ENCODE measurements at regions not wholly inside any gene's neighbourhood (a gene's known extent, or its start where the extent isn't known, plus 50 kb on each side); places are given as distances from the start of the nearest gene placed in this dataset.

GRCh38 chr16:51431517-51432241 is 280.6 kb upstream of the SALL1 start:
- no peak for DNase-seq (ENCODE audit: low read depth in 2 of 2)

GRCh38 chr16:51430716-51431369 is 279.8 kb upstream of the SALL1 start:
- DNase-seq (ENCODE audit: low read depth in 2 of 2): no peak

GRCh38 chr16:51429041-51429440 is 278.0 kb upstream of the SALL1 start:
- DNase-seq (ENCODE audit: low read depth in 2 of 2): no peak

DNA sequence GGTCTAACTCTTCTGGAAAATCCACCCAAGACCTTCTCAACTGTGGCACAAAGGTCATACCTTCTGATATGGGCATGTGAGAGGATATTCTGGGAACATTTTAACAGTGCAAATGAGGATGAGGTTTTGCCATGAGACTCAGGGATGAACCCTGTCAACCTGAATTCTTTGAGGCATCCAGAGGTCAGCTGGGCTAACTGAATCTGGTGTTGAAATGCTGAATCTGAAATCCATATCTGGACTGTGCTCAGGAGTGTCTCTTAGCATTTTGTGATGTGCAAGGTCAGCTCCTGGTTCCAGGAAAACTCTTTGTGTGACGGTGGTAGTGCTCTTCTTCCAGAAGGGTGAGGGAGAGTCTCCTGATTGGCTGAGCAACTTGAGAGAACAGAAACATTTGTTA is 276.0 kb upstream of the SALL1 start:
- no peak for DNase-seq (ENCODE audit: low read depth in 2 of 2)

- no peak for DNase-seq (ENCODE audit: low read depth in 2 of 2)
Observed at GRCh38 chr16:51426276-51426675, 275.2 kb upstream of the SALL1 start.

GRCh38 chr16:51420247-51420646 is 269.2 kb upstream of the SALL1 start:
- DNase-seq (ENCODE audit: low read depth in 2 of 2): no peak

DNA sequence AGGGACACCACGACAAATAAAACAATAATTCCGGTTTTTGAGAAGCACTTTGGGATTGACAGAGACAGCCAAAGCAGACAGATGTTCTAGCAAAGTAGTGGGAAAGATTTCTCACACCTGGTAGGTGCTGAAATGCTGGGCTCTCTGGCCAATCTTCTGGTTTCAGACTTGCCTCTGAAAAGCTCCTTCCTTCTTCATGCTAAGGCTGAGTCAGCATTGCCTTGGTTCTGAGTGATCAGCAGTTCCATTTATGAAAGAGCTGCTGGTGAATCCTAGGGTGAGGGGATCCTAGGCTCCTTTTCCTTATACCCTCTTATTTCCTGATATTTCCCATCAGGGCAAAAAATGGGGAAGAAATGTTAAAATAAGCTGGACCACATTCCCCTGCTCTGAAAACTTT is 268.7 kb upstream of the SALL1 start:
- no peak for DNase-seq (ENCODE audit: low read depth in 2 of 2)

- DNase-seq (ENCODE audit: low read depth in 2 of 2): no peak
Observed at GRCh38 chr16:51418258-51418657, 267.2 kb upstream of the SALL1 start.

- no peak for DNase-seq (ENCODE audit: low read depth in 2 of 2)
Observed at GRCh38 chr16:51416926-51417325, 265.9 kb upstream of the SALL1 start.

DNA sequence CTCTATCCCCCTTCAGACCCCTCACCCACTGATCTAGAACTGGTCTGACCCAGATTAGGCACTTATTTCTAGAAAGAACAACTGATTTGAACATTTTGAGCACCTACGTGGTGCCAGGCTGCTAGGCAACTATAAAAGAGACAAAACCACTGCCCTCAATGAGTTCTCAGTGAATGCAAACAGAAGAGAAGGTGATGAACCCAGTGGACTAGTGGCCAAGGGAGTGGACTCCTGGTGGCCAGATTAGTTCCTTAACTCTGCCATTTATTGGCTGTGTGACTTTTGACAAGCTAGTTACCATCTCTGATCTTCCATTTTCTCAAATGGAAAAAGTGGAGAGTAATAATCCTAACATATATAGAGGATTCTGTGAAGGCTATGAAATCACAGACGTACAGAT is 259.1 kb upstream of the SALL1 start:
- DNase-seq (ENCODE audit: low read depth in 2 of 2): no peak

- no peak for DNase-seq (ENCODE audit: low read depth in 2 of 2)
Observed at GRCh38 chr16:51409001-51409675, 258.1 kb upstream of the SALL1 start.

DNA sequence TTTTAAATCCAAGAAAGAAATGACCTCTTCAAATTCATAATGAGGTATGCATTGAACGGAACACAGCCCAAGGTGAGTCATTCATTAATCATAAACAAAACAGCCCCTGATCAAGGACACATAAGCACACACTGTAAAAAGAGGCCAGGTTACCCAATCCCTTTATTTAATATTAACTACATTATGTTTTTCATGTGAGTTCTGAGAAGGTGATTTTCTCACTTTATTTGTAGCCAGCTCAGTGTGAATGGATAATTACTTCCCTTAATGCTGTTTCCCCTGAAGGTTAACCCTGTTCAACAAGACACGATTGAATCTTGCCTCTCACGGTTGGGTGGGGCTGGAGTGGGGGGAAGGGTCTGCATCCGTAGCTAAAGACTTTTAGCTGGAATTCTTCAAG is 257.3 kb upstream of the SALL1 start:
- DNase-seq (ENCODE audit: low read depth in 2 of 2): no peak

- DNase-seq (ENCODE audit: low read depth in 2 of 2): no peak
Observed at GRCh38 chr16:51407921-51408320, 256.9 kb upstream of the SALL1 start.

DNA sequence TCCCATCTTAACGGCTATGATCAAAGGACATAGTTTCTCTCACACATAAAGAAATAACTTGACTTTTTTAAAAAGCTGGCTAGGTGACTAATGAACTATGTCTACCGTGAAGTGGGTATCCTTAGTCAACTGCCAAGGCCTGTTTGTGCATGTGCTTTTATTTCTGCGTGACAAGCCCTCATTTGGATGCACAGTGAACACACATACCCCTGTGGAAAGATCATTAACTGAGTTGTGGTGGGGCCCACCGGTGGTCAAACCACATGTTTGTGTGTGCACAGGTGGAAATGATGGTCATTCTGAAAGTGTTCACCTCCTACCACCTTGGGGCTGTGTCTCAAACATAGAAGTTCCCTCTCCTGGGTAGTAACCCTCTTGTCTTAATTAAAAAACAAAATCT is 256.1 kb upstream of the SALL1 start:
- DNase-seq (ENCODE audit: low read depth in 2 of 2): no peak

GRCh38 chr16:51405361-51405760 is 254.3 kb upstream of the SALL1 start:
- DNase-seq (ENCODE audit: low read depth in 2 of 2): no peak

DNA sequence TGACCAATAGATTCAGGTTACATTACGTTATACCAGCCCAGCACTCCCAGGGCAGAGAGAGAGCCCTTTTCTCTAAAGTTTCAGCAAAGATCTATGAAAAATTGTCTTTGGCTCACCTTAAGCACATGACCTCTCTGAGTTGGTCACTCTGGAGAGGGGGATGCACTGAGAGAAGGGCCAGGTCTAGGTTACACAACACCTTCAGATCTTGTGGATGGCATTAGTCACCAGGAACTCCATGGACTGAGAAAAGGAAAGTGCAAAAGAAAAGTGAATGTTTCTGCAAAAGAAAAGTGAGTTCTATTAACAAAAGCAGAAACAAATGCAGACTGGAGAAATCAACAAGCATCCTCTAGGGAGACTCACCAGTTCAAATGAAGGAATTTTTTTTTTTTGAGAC is 253.3 kb upstream of the SALL1 start:
- no peak for DNase-seq (ENCODE audit: low read depth in 2 of 2)

- no peak for DNase-seq (ENCODE audit: low read depth in 2 of 2)
Observed at GRCh38 chr16:51402785-51403184, 251.7 kb upstream of the SALL1 start.

- DNase-seq (ENCODE audit: low read depth in 2 of 2): no peak
Observed at GRCh38 chr16:51402298-51402697, 251.2 kb upstream of the SALL1 start.

DNA sequence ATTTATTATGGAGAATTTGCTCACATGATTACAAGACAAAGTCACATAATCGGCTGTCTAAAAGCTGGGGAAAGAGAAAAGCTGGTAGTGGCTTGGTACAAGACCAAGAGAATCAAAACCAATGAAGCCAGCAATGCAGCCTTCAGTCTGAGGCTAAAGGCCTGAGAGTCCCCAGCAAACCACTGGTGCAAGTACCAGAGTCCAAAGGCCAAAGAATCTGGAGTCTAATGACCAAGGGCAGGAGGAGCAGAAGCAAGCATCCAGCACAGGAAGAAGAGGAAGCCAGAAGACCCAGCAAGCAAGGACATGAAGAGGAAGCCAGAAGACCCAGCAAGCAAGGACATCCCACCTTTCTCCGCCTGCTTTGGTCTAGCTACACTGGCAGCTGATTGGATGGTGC is 250.6 kb upstream of the SALL1 start:
- DNase-seq (ENCODE audit: low read depth in 2 of 2): no peak

GRCh38 chr16:51399908-51400670 is 249.0 kb upstream of the SALL1 start:
- DNase-seq (ENCODE audit: low read depth in 2 of 2): no peak

DNA sequence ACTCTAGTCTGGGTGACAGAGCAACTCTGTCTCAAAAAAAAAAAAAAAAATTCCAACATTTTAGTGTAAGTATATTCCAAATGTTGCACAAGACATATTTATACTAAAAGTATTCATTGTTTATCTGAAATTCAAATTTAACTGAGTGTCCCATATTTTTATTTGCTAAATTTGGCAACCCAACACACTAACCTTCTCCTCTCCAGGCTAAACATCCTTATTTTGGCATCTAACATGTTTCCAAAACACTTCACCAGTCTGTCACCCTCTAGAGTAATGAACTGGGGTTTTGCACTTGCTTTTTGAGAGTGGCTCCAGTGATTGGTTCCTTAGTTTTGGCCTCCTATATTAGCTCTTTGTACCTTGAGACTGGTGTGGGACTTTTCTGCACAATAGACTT is 243.4 kb upstream of the SALL1 start:
- DNase-seq (ENCODE audit: low read depth in 2 of 2): no peak

DNA sequence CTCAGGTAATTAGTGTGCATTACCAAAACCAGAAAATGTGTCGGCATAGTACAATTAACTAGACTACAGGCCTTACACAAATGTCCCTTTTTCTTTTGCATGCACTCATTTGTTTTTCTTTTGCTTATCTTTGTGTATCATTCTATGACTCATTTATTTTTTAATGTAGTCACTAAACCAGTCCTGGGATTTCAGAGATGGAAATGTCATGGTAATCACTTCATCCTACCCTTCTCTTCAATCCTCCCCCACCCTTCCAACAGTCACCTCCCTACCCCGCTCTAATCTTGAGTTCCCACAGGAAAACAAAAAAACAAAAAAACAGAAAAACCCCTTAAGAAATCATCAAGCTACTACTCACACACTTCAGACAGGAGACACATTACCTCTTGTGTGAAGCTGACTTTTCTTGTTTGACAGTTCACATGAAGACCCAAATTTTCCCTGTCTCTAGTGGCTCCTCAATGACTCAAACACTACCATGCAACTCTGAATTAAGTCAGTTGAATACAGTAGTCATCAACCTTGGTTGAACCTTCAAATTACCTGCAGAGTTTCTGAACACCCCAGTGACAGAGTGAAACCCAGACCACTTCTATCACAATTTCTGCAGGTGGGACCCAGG is 242.4 kb upstream of the SALL1 start:
- DNase-seq (ENCODE audit: low read depth in 2 of 2): no peak
